BE2C (cell line): ENCODE measurements at regions not wholly inside any gene's neighbourhood (a gene's known extent, or its start where the extent isn't known, plus 50 kb on each side); places are given as distances from the start of the nearest gene placed in this dataset.
"Not testable (repeated sequence)": the region's sequence is repeated elsewhere in the genome, so short reads cannot be mapped to it uniquely, and the experiment has no call there.

Source experiments
- DNase-seq: peaks from one replicate; pipeline ENCODE4 v3.0.0-alpha.2; 2020
- H3K27me3 ChIP-seq: fragments of 250-450 bp; sonication (Bioruptor Pico); 2 replicates; pipeline ENCODE4 v1.5.1; 2020; ENCODE audit warnings: mild to moderate bottlenecking
- H3K36me3 ChIP-seq: fragments of 250-450 bp; sonication (Bioruptor Pico); 2 replicates; pipeline ENCODE4 v1.5.1; 2020; ENCODE audit warnings: mild to moderate bottlenecking
- H3K4me1 ChIP-seq: fragments of 250-450 bp; sonication (Bioruptor Pico); 2 replicates; pipeline ENCODE4 v1.5.1; 2020
- H3K4me3 ChIP-seq: 2 replicates; pipeline ENCODE4 v1.5.1; 2011; ENCODE audit warnings: low read depth, low read length
- H3K9me3 ChIP-seq: fragments of 250-450 bp; sonication (Bioruptor Pico); 2 replicates; pipeline ENCODE4 v1.5.1; 2020
- TF ChIP-seq, protein P1 (sequence below): IDR thresholded peaks from 2 replicates; pipeline ENCODE4 v1.5.1; 2012; ENCODE audit warnings: mild to moderate bottlenecking, low read depth, low read length

DNA sequence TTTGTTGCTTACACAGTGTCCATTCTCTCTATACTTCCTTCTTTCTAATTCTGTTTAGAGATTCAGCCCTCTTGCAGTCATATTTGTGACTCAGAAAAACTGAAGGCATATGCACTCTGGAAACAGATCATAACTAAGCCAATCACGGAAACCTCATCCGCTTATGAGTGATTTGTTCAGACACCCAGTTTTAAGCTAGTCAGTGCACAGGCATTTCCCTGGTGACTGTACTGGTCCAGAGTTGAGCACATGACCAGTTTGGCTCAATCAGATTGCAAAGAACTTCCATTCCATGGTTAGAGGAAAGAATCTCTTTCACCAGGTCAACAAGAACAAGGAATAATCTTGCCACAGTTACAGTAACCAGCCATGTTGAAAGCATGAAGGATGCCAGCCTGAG, 69.2 kb upstream of the SGIP1 start:
- no peaks in the 10 kb centered on the region for H3K36me3 ChIP-seq
- H3K4me1 ChIP-seq, result no peaks in the 10 kb centered on the region
- no peaks in the 10 kb centered on the region for H3K27me3 ChIP-seq
- no peak for DNase-seq
- H3K9me3 ChIP-seq, result no peaks in the 10 kb centered on the region
- no peak overlapping the region for H3K4me3 ChIP-seq
- TF ChIP-seq, protein P1, sequence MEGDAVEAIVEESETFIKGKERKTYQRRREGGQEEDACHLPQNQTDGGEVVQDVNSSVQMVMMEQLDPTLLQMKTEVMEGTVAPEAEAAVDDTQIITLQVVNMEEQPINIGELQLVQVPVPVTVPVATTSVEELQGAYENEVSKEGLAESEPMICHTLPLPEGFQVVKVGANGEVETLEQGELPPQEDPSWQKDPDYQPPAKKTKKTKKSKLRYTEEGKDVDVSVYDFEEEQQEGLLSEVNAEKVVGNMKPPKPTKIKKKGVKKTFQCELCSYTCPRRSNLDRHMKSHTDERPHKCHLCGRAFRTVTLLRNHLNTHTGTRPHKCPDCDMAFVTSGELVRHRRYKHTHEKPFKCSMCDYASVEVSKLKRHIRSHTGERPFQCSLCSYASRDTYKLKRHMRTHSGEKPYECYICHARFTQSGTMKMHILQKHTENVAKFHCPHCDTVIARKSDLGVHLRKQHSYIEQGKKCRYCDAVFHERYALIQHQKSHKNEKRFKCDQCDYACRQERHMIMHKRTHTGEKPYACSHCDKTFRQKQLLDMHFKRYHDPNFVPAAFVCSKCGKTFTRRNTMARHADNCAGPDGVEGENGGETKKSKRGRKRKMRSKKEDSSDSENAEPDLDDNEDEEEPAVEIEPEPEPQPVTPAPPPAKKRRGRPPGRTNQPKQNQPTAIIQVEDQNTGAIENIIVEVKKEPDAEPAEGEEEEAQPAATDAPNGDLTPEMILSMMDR, result no peak

DNA sequence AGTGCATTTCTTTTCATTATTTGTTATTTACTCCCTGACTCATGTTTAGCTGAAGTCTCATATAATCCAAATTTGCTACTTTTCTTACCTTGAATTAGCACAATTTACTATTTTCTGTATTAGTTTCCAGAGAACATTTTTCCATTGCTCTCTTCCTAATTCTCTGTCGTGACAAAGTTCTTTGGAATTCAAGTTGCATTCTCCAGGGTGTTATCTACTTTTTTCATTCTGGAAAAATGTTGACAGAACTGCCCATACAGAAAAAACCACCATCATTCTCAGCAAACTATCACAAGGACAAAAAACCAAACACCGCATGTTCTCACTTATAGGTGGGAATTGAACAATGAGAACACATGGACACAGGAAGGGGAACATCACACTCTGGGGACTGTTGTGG, 67.3 kb upstream of the SGIP1 start:
- H3K27me3 ChIP-seq, H3K36me3 ChIP-seq, H3K9me3 ChIP-seq, H3K4me1 ChIP-seq, DNase-seq, H3K4me3 ChIP-seq: not testable (repeated sequence)

DNA sequence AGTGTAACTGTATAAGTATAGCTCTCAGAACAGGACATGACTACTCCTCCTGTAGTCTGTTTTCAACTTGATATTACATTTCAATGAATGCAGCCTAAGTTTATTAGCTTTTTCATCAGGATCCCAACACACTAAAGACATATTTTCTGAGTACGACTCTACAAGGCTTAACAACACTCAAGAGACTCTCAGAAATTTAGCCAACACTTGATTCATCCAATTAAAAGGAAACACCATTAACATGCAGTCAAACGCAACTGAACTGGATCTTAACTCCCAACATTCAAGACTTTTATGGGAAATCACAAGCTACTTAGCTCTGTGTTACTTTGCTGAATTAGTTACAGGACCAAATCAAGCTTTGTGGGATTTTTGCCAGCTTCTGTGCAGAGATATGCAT, 65.2 kb upstream of the SGIP1 start:
- H3K4me1 ChIP-seq, result no peaks in the 10 kb centered on the region
- H3K9me3 ChIP-seq, result no peaks in the 10 kb centered on the region
- TF ChIP-seq, protein P1, result no peak
- no peaks in the 10 kb centered on the region for H3K36me3 ChIP-seq
- H3K4me3 ChIP-seq, result no peak overlapping the region
- H3K27me3 ChIP-seq, result no peaks in the 10 kb centered on the region
- no peak for DNase-seq

DNA sequence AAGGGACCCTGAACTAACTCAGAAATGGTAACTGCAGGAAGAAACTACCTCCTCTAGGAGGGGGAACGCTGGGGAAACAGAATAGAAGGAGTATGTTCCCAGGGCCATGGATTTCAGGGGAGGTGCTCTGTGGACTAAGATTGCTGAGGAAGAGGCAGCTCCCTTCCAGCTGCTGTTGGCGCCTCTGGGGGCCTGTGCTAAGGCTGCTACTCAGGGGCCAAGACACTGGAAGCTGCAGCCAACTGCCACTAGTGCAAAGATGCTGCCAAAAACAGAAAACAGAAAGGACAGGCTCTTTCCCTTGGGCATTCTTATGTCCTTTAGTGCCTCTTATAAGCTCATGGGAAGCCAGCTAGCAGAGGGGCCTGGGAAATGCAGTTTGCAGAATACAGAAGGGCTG, 58.0 kb upstream of the SGIP1 start:
- no peak for DNase-seq
- Histone ChIP-seq H3K27me3 (no peaks in the 10 kb centered on the region), H3K4me1 (no peaks in the 10 kb centered on the region), H3K9me3 (no peaks in the 10 kb centered on the region), H3K36me3 (no peaks in the 10 kb centered on the region), H3K4me3 (no peak overlapping the region)
- TF ChIP-seq, protein P1, result no peak

DNA sequence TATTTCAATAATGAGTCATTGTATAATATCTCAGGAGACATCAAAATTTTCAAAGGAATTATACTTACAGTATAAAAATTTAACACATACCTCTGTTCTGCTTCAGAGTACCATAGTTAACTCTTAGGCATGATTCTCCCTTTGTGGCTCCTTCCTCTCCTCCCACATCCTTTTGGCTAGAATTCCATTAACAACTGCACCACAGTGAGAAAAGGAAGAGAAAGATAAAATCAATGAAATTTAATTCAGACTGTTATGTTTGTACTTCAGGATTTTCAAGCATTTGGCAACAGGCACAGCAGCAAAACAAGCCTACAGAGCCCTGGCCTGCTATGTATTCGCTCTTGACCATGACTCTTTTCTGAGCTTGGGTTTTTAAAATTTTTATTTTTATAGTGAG, 57.2 kb upstream of the SGIP1 start:
- Histone ChIP-seq H3K4me3 (no peak overlapping the region), H3K9me3 (no peaks in the 10 kb centered on the region), H3K27me3 (no peaks in the 10 kb centered on the region), H3K4me1 (no peaks in the 10 kb centered on the region), H3K36me3 (no peaks in the 10 kb centered on the region)
- TF ChIP-seq, protein P1, result no peak
- DNase-seq, result no peak

DNA sequence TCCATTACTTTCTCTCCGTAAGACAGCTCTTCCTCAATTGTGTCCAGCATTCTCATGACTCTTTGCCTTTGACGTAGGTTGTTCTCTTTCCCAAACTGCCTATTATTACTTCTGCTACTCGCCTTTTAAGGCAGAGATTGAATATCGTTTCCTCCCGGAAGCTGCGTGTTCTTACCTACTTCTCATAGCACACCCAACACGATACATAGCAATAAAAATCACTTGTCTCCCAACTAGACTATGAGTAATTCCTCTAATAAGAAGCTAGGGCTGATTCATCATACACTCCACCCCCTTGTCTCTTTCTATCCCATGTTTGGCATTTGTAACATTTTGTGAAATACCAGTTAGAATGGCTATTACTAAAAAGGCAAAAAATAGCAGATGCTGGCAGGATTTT, 55.8 kb upstream of the SGIP1 start:
- Histone ChIP-seq H3K4me3 (no peak overlapping the region; the same call in 1 of the 2 replicates), H3K27me3 (no peaks in the 10 kb centered on the region), H3K4me1 (no peaks in the 10 kb centered on the region), H3K9me3 (no peaks in the 10 kb centered on the region), H3K36me3 (no peaks in the 10 kb centered on the region)
- TF ChIP-seq, protein P1, result no peak
- no peak for DNase-seq

DNA sequence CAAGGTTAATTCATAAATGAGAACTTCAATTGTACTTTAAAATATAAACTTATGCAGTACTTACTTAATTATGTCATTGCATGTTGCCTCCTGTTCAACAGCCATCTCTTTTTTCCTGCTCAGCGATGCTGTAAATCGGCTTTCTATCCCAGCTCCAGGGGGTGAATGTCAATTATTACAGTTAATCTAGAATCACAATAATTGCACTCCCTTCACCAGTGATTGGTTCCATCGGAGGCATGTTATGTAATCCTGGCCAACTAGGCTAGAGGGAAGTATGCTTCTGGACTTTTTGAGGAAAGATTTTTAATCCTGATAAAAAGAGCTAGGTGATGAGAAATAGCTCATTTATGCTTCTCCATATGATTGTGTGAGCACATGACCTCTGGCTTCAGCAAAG, 53.8 kb upstream of the SGIP1 start:
- H3K4me1 ChIP-seq, result no peaks in the 10 kb centered on the region
- H3K4me3 ChIP-seq, result peak overlapping the region; percentile 52
- no peak for DNase-seq
- TF ChIP-seq, protein P1, result no peak
- H3K27me3 ChIP-seq, result no peaks in the 10 kb centered on the region
- H3K9me3 ChIP-seq, result no peaks in the 10 kb centered on the region
- H3K36me3 ChIP-seq, result no peaks in the 10 kb centered on the region

DNA sequence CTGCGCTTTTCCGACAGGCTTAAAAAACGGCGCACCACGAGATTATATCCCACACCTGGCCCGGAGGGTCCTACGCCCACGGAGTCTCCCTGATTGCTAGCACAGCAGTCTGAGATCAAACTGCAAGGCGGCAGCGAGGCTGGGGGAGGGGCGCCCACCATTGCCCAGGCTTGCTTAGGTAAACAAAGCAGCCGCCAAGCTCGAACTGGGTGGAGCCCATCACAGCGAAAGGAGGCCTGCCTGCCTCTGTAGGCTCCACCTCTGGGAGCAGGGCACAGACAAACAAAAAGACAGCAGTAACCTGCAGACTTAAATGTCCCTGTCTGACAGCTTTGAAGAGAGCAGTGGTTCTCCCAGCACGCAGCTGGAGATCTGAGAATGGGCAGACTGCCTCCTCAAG, 52.7 kb upstream of the SGIP1 start:
- not testable (repeated sequence) for H3K9me3 ChIP-seq, H3K4me3 ChIP-seq, H3K4me1 ChIP-seq, DNase-seq, H3K27me3 ChIP-seq, H3K36me3 ChIP-seq
